OCI-LY7 (cell line): ENCODE measurements at regions not wholly inside any gene's neighbourhood (a gene's known extent, or its start where the extent isn't known, plus 50 kb on each side); places are given as distances from the start of the nearest gene placed in this dataset. TPM values are rescaled to one million over a fixed set of nuclear protein-coding genes. Genes with fewer than 3 reads are reported as not detected.

Experiments
- BruUV-seq: library from RNA; stranded (reverse); fragments of 400-500 nt; replicated peaks from 2 replicates; lab custom pipeline; 2021; lab: Mats Ljungman, UMichigan
- CTCF ChIA-PET: fragments of 300-600 bp; sonication (Branson Sonifier 250); formaldehyde crosslinking; loops from one replicate; lab custom pipeline; 2022; ENCODE audit warnings: antibody characterized with exemption; ENCODE audit not compliant: unreplicated experiment; lab: Charles Lee
- POLR2A ChIA-PET: fragments of 300-600 bp; sonication (Branson Sonifier 250); formaldehyde crosslinking; loops from one replicate; lab custom pipeline; 2022; ENCODE audit warnings: antibody characterized with exemption; lab: Charles Lee
- DNase-seq: peaks from one replicate; pipeline ENCODE4 v3.0.0-alpha.2; 2015; ENCODE audit warnings: low spot score
- H2AFZ ChIP-seq: fragments of 200-600 bp; sonication (generic), shearing (Covaris generic); 2 replicates; pipeline ENCODE4 v1.6.1; 2014; ENCODE audit warnings: mild to moderate bottlenecking, antibody characterized with exemption, low read length, moderate library complexity
- H3K27ac ChIP-seq: fragments of 200-600 bp; sonication (generic); 2 replicates; pipeline ENCODE4 v1.5.1; 2014; ENCODE audit warnings: mixed run types, low read depth, mild to moderate bottlenecking, moderate library complexity, low read length, inconsistent platforms; ENCODE audit not compliant: poor library complexity, severe bottlenecking
- H3K36me3 ChIP-seq: fragments of 200-600 bp; sonication (generic); 2 replicates; pipeline ENCODE4 v1.6.1; 2014; ENCODE audit warnings: mild to moderate bottlenecking, antibody characterized with exemption, low read length, moderate library complexity, mixed read lengths; ENCODE audit not compliant: insufficient read depth
- H3K4me1 ChIP-seq: fragments of 200-600 bp; sonication (generic); 2 replicates; pipeline ENCODE4 v1.5.1; 2014; ENCODE audit warnings: mild to moderate bottlenecking, low read length; ENCODE audit not compliant: insufficient read depth, poor library complexity, severe bottlenecking
- H3K4me2 ChIP-seq: fragments of 200-600 bp; sonication (generic); 2 replicates; pipeline ENCODE4 v1.6.1; 2014; ENCODE audit warnings: mild to moderate bottlenecking, low read length
- H3K4me3 ChIP-seq: fragments of 200-600 bp; sonication (generic); 2 replicates; pipeline ENCODE4 v1.5.1; 2014; ENCODE audit warnings: mild to moderate bottlenecking, low read depth, low read length; ENCODE audit not compliant: poor library complexity, severe bottlenecking
- H3K79me2 ChIP-seq: fragments of 200-600 bp; sonication (generic); 2 replicates; pipeline ENCODE4 v1.6.1; 2016; ENCODE audit warnings: low read depth, mild to moderate bottlenecking, low read length, moderate library complexity, mixed read lengths; ENCODE audit not compliant: insufficient read depth
- H3K9me2 ChIP-seq: fragments of 200-600 bp; sonication (generic); 2 replicates; pipeline ENCODE4 v1.6.1; 2016; ENCODE audit warnings: mild to moderate bottlenecking, low read length, mixed read lengths; ENCODE audit not compliant: insufficient read depth
- H3K9me3 ChIP-seq: fragments of 200-600 bp; sonication (generic); 2 replicates; pipeline ENCODE4 v1.6.1; 2014; ENCODE audit warnings: mild to moderate bottlenecking, mixed run types, low read length, mixed read lengths
- H4K20me1 ChIP-seq: fragments of 200-600 bp; sonication (generic); 2 replicates; pipeline ENCODE4 v1.6.1; 2014; ENCODE audit warnings: mild to moderate bottlenecking, antibody characterized with exemption, low read length, moderate library complexity, mixed read lengths; ENCODE audit not compliant: insufficient read depth
- EZH2phosphoT487 ChIP-seq: fragments of 200-600 bp; sonication (generic); IDR thresholded peaks from 2 replicates; pipeline ENCODE4 v1.6.1; 2018; ENCODE audit warnings: low read depth, borderline replicate concordance, mild to moderate bottlenecking, mixed run types, antibody characterized with exemption, low read length, moderate library complexity, mixed read lengths
- intact Hi-C: fragments of 100-400 bp; cut with micrococcal nuclease; formaldehyde crosslinking; loops from one replicate; pipeline ENCODE4 v1.10.0; 2022; ENCODE audit not compliant: unreplicated experiment
- small RNA-seq: library from RNA; depleted of rRNA; stranded (forward); fragments of <200 nt; gene quantifications from one replicate; pipeline ENCODE3, GENCODE V24; 2014
- TF ChIP-seq, protein P1 (sequence below): fragments of 200-600 bp; sonication (generic); conservative IDR thresholded peaks from 2 replicates; pipeline ENCODE4 v1.5.1; 2014; ENCODE audit warnings: mild to moderate bottlenecking, antibody characterized with exemption, low read length, moderate library complexity, mixed read lengths

DNA sequence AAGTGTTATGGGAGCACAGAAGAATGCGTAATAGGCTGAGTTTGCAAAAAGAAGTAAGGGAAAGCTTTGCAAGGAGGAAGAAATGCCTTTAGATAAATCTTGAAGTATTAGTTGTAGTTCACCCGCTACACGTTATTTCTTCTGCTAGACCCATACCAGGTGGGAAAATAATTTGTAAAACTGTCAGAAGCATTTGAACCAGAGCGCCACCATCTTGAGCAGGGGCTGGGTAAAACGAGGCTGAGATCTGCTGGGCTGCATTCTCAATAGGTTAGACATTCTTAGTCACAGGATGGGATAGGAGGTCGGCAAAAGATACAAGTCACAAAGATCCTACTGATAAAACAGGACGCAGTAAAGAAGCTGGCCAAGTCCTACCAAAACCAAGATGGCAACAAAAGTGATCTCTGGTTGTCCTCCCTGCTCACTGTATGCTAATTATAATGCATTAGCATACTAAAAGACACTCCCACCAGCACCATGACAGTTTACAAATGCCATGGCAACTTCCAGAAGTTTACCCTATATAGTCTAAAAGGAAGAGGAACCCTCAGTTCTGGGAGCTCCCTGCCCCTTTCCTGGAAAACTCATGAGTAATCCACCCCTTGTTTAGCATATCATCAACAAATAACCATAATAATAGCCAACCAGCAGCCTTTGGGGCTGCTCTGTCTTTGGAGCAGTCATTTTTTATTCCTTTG lies 50.0 kb upstream of the ZNF280D start:
- Histone ChIP-seq H3K9me2 (no peaks in the 10 kb centered on the region), H3K4me2 (no peak overlapping the region), H3K27ac (no peak overlapping the region), H2AFZ (no peak overlapping the region), H3K79me2 (no peaks in the 10 kb centered on the region), H3K4me1 (no peaks in the 10 kb centered on the region), H3K36me3 (no peaks in the 10 kb centered on the region), H3K9me3 (0 out of 2 replicates have a peak, but pooled peaks cover under 1% of the 10 kb centered on the region), H4K20me1 (no peaks in the 10 kb centered on the region), H3K4me3 (no peak overlapping the region)
- intact Hi-C loops, result no loop called here
- ChIA-PET CTCF (no interaction called here), POLR2A (interaction anchor here (0.6 to 1.1 kb wide), 2 partner anchors 31 to 125 kb away, joined by 3 to 7 read pairs; no protein-coding TSS in a partner anchor)
- no TSS peak for BruUV-seq
- TF ChIP-seq, protein P1, sequence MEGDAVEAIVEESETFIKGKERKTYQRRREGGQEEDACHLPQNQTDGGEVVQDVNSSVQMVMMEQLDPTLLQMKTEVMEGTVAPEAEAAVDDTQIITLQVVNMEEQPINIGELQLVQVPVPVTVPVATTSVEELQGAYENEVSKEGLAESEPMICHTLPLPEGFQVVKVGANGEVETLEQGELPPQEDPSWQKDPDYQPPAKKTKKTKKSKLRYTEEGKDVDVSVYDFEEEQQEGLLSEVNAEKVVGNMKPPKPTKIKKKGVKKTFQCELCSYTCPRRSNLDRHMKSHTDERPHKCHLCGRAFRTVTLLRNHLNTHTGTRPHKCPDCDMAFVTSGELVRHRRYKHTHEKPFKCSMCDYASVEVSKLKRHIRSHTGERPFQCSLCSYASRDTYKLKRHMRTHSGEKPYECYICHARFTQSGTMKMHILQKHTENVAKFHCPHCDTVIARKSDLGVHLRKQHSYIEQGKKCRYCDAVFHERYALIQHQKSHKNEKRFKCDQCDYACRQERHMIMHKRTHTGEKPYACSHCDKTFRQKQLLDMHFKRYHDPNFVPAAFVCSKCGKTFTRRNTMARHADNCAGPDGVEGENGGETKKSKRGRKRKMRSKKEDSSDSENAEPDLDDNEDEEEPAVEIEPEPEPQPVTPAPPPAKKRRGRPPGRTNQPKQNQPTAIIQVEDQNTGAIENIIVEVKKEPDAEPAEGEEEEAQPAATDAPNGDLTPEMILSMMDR, result no peak
- no peak for TF ChIP-seq EZH2phosphoT487
- no peak for DNase-seq

Small RNA genes in the stretch of these regions (small RNA-seq; reads per million reads assigned to genes)
- not detected for gene AC090517.1
- not detected for gene AC090517.3
